ENCODE measurements at regions not wholly inside any gene's neighbourhood (a gene's known extent, or its start where the extent isn't known, plus 50 kb on each side); places are given as distances from the start of the nearest gene placed in this dataset.

DNA sequence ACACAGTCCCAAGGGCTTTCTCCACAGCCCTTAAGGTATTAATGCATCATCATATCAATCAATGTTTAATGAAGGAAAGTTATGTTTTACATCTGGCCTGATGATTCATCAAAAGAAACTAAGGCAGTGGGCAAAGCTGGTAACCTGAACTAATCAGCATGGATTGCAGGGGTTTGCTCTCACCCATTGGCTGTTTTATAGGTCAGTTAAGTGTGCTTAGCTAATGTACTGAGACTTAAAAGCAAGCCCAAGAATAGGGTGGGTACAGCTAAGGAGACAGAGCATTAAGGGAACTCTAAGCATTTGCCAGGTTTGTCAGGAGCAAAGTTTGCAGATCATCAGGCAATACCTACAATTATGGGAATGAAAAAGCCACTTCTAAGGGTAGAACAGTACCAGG is 1247.6 kb downstream of the CDH8 start:
- TF ChIP-seq, protein P1, sequence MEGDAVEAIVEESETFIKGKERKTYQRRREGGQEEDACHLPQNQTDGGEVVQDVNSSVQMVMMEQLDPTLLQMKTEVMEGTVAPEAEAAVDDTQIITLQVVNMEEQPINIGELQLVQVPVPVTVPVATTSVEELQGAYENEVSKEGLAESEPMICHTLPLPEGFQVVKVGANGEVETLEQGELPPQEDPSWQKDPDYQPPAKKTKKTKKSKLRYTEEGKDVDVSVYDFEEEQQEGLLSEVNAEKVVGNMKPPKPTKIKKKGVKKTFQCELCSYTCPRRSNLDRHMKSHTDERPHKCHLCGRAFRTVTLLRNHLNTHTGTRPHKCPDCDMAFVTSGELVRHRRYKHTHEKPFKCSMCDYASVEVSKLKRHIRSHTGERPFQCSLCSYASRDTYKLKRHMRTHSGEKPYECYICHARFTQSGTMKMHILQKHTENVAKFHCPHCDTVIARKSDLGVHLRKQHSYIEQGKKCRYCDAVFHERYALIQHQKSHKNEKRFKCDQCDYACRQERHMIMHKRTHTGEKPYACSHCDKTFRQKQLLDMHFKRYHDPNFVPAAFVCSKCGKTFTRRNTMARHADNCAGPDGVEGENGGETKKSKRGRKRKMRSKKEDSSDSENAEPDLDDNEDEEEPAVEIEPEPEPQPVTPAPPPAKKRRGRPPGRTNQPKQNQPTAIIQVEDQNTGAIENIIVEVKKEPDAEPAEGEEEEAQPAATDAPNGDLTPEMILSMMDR (IDR thresholded peaks at IDR 0.05) = no peak
- no peak for TF ChIP-seq POLR2A (IDR thresholded peaks at IDR 0.05)
